GM19395 (cell line): ENCODE measurements at regions not wholly inside any gene's neighbourhood (a gene's known extent, or its start where the extent isn't known, plus 50 kb on each side); places are given as distances from the start of the nearest gene placed in this dataset.
"Not testable (repeated sequence)": the region's sequence is repeated elsewhere in the genome, so short reads cannot be mapped to it uniquely, and the experiment has no call there.

Experiments used
- ATAC-seq: cut with Tn5 transposase; IDR thresholded peaks from one replicate; pipeline ENCODE4 v1.9.1; 2021; ENCODE audit warnings: mild to moderate bottlenecking, moderate library complexity; ENCODE audit not compliant: unreplicated experiment

DNA sequence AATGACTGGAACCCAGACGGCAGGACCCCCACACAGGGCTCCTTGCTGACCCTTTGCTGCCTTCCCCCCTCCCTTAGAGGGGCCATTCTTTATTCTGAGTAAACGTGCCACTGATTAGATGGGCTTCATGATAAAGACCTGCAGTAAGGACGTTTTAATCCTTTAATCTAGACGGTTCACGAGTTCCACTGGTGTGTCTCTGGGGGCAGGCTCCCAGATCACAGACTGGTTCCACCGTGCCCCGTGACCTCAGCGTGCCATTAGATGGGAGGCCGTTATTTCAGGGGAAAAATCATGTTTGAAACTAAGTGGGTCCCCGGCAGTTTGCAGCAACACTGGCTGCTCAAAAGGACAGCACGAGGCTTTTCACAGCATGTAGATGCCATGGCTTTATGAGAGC, 246.9 kb upstream of the PLGLB2 start:
- ATAC-seq, result not testable (repeated sequence)

DNA sequence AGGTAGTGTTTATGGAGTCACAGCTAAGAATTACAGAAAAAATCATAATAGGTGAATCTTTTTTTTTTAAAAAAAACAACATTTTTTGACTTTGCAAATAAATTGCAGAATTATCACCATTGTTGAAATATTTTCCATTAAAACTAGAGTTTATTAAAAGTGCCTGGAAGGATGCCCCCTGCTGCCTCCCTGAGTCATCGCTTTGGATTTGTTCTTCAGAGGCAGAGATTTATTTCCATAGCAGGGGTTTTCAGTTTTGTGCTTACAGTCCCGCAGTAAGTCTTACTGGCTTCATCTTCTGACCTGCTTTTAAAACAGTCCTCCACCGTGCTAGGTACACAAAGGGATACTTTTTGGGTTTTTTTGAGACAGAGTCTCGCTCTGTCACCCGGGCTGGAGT, 244.9 kb upstream of the PLGLB2 start:
- not testable (repeated sequence) for ATAC-seq

DNA sequence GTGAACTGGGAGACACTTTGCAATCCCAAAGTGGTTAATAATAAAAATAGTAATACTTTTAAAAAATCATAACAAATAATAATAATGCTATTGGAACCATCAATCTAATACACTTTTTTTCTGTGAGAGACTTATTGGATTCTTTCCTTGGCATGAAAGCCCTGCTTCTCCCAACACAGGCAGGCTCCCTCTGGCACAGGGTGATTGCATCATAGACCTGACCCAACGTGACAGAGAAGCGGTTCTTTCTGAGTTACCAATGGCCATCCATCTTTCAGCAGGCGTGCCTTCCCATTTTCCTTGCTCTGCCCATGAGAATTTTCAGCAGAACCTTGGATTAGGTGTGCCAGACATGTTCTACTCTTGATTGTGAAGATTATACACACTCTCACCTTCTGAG, 242.6 kb upstream of the PLGLB2 start:
- ATAC-seq, result not testable (repeated sequence)

DNA sequence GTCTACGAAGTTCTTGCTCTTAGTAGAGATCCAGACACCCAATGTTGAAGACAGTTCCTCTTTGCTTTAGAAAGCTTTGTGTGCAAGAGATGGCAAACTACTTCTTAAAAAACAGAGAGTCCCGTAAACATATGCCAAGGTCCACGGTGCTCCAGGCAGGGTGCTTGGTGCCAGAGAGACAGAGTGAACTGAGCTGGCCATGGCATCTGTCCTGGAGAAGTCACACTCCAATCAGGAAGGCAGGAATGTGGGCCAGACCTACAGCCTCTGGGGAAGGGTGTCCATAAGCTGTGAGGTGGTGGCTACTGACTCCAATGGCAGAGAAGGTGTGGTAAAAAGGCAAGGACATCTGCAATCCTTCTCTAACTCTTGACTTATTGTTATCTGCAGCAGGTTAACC, 242.0 kb upstream of the PLGLB2 start:
- ATAC-seq, result not testable (repeated sequence)

DNA sequence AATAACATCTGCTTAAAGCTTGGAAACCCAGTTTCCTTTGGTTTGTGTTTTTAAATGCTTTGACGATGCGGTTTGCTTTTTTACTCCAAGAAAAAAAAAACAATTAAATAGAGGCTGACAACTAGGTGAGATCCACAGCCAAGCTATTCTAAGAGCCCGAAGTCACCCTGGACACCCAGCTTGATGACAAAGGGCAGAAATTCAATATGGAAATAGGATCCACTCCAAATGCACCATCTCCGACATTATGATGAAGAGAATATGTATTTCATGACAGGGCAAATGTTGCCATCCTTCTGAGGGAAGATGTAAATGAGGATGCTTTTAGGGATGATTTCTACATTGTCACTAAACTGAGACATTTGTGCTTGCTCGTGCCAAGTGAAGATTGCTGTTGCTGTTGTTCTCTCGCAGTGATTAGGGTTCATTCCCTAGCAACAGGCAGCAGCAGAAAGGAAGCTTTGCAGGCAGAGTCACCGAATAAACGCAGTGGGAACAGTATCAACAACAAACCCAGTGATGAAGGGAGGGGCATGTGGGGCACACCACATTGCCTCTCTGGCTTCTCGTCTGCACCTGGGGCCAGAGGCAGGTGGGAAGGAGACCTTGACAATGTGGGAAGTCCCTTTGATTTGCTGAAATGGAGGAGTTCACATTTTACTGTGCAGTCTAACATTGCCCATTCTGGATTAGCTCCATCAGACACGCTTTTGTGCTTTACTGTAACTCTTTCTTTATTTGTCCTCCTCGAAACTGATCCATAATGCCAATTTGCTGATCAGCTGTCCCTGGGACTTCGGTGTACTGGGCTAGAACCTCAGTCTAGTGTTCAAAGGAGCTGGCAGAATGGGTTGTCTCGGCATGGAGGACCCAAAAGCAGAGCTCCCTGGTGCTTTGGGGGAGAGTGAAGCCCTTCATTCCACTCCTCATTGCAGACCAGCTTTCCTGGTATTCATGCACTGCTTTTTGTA, 240.2 kb upstream of the PLGLB2 start:
- ATAC-seq, result not testable (repeated sequence)

DNA sequence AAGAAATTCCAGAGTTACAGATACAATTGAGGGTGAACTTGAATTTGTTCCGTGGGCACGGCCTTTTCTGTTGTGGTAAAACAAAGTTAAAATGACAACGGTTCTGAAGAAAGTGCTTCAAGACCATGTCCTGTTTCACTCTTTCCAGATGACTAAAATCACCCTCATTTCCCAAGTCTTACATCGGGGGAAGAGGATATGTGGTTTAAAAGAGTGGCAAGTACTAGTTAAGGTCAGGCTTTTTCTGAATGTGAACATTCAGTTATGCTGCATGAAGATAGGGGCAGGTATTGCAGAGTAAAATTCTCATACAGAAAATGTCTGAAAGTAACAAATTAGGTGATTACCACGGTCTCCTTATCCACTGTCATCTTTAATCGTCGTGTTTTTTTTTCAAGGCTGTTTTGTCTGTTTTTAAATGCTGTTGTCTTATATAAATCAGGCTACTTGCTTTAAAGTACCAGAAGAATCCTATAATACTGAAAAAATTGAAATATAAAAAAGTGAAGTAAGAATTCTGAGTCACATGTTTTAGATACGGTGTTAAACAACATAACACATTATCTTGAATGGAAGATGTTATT, 236.6 kb upstream of the PLGLB2 start:
- ATAC-seq, result not testable (repeated sequence)

DNA sequence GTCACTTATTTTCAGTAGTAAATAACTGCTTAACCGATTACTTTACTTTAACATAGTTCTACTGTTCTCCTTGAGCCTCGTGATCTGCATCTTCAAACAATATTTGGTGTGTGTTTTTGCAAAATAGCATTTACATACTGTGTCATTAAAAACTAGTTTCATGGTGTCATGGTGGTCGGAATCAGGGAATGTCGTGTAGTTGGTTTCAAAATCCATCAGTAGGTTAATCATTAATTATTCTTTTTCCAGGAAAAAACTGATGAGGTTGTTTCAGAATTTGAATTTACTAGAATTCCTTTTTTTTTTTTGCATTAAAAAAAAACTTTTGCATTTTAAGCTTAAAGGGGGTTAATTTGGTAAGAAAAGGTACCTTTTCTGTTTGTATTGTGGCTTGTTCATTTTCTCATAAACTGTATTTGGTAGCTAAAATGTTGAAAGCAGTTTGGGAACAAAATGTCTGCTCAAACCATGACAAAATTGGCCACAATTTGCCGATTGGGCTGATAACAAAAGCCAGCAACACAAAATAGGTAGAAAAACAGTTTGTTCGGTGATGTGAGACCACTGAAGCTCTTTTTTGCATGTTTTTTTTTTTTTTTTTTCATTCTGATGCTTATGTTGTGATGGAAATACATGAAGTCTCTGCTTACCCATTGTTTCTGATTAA, 234.9 kb upstream of the PLGLB2 start:
- ATAC-seq, result not testable (repeated sequence)

DNA sequence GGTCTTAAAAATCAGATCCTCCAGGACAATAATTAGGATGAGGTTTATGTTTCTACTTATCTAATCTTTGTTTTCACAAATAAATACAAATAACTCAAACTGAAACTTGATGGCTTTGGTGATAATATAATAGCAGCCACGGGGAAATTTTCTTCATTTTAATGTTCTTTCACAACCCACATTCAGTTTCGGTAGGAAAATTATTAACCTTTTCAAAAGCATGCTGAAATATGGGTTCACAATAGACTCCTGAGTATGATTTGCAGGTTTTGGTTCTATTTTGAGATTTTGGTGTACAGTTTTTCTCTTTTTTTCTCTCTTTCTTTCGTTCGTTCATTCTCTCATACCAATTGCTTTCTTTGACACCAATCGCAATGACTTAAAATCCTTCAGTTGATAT, 233.9 kb upstream of the PLGLB2 start:
- ATAC-seq, result peak; percentile 72

DNA sequence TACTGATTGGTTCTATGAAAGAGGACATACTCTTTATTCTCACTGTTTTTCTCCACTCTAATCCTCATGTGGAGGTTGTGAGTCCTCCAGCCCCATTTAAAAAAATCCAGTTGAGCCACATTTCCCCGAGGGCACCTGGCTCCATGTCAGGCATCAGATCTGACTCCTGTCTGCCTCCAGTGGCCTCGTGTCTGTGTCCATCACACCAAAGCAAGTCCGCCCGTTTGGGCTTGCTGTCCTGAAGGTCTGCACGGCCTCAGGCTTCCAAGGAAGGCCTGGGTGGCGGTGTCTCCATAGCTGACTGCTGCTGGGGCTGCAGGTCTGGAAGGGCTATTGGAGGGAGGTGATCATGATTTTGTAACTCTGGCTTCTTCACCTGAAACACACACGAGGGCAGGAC, 233.4 kb upstream of the PLGLB2 start:
- not testable (repeated sequence) for ATAC-seq

DNA sequence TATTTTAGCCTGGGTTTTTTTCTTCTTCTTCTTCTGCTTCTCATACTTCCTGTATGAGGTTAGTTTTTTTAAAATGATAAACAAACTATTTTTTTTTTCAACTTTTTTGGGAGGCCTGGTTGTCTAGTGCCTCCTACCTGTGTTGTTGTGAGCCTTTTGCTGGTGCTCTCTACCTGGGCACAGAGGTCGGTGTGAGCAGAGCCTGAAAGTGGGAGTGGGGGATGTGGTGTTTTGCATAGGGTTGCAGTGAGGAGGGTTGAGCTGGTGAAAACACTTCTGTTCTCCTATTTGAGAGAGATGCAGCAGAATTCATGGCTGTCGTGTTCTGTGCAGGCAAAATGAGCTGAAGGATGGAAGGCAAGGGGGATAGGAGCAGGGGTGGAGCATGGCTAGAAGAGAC, 232.7 kb upstream of the PLGLB2 start:
- ATAC-seq, result not testable (repeated sequence)

DNA sequence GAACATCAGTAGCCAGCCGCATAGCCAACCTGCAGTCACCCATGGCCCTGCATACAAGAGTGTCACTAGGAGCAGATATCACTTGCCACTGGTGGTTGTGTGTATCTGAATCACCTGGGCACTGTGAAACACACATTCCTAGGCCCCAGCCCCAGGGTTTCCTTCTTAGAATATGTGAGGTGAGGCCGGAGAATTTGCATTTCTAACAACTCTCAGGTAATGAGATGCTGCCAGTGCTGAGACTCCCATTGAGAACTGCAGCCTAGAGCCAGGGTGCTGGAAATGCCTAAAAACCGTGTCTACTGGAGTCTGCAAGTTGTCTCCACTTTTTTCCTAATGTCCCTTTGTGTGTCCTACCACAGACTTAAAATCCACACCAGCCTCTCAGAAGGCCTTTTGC, 232.0 kb upstream of the PLGLB2 start:
- ATAC-seq, result not testable (repeated sequence)

DNA sequence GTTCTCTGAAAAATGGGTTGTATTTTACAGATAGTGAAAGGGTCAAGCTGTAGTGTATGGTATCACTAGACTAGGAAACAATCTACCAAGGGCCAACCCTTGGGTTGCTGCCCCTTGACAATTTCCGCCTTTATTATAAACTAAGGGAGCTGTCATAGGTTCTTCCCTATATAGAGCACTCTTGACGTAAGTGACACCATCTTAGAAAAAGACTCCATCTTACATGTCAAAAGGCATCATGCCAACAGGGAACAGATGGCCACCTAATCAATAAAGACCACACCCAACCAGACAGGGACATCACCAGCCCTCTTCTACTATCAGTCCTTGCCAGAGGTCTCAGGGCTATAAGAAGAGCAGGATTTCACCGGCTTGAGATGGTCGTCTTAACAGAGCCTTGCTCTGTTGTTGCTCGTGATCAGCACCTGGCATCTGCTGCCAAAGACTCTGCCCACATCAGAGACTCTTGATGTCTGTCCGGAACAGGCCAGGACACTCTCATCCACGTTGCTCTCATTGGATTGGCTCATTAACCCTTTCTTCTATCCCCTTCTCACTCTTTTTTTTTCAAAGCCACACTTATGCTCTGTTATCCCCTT, 231.4 kb upstream of the PLGLB2 start:
- not testable (repeated sequence) for ATAC-seq

DNA sequence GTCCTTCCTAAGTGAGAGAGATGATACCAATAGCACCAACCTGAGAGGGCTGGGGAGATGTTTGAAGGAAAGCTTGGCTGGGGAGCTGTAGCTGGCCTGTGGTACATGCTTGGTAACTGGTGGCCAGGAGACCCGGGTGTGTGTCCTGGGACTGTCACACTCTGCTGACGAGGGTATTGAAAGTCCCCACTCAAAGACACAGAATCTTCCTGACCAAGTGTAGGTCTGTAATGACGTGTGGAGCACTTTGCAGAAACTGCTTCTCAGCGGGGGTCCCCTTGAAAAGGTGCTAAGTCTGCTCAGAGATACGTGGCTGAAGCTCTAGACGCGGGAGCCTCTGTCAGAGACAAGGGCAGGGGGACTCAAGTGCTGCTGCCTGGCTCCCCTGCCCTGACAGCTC, 230.4 kb upstream of the PLGLB2 start:
- ATAC-seq, result not testable (repeated sequence)

DNA sequence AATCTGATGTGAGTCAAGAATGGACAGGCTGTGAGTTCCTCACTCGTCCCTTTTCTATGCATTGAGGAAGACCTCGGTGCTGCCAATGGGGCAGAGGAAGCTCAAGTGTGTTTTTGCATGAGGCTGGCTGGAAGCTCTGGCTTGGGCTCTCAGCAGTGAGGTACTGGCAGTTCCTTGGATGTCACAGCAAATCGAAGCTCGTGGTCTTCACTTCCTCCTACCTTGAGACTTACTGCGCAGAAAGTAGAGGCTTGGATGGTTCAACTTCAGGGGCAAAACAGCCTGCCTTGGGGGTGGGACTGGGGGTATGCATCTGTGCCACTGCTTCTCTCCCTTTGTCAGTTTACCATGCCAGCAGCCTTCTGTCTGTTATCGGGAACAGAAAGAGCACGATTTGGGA, 229.8 kb upstream of the PLGLB2 start:
- not testable (repeated sequence) for ATAC-seq

DNA sequence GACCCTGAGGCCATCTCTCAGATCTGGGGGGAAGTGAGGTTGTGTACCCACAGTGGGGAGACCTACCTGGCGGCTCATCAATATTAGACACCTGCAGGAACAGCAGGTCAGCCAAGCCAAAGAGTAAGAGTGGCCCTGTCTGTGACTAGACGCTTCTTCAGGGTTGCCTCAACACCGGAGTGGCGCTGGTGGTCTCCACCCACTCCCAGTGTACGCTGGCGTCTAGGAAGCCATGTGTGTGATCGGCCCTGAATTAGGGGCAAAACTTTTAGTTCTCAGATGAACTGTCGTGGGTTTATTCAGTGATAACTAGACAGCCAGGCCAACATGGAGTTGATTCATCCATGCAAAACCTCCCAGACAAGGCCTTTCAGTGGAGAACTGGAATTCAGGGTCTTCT, 229.3 kb upstream of the PLGLB2 start:
- ATAC-seq, result not testable (repeated sequence)

DNA sequence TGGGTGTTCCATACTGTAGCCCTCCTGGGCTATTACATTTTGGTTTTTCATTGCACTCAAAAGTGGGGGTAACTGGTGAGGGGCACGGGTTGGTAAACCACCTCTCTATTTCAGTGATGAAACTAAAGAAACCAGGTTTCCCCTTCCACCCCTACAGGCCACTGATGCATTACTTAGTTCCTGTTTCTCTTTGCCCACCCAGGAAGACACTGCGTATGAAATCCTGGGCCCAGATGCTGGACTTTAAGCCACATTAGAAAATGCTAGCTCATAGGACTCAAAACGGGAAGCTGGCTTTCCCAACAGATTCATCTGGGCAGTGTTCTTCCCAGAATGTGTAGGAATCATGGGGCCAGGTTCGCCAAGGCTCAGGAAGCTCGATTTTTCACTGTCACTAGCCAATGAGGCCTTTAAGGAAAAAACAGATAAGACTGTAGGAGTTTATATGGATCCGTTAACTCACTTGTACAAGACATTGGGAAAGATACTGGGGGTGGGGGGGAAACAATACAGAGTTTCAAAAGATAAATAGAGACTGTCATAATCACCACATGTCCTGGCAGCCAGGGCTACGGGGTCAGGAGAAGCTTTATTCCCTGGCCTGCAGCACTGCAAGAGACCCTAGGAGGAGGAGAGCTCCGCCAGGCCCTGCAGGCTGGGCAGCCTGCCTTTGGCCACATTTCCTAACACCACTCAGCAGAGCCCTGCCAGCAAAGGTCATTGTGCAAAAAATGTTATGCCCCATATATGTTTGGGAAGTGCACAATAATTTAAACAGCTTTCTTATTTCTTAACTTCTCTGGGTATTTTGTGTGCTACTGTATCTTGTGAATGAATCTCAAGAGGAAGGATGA, 228.5 kb upstream of the PLGLB2 start:
- not testable (repeated sequence) for ATAC-seq

DNA sequence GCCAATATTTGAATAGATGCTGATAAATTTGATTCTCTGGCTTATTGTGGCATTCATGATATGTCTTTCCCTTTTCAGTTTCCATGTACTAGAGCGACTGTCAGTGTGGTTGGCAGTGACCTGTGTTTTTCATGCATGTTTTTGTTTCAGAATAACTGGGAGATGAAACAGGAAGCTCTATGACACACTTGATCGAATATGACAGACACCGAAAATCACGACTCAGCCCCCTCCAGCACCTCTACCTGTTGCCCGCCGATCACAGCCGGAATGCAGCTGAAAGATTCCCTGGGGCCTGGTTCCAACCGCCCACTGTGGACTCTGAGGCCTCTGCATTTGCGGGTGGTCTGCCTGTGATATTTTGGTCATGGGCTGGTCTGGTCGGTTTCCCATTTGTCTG, 226.8 kb upstream of the PLGLB2 start:
- ATAC-seq, result peak; percentile 83

DNA sequence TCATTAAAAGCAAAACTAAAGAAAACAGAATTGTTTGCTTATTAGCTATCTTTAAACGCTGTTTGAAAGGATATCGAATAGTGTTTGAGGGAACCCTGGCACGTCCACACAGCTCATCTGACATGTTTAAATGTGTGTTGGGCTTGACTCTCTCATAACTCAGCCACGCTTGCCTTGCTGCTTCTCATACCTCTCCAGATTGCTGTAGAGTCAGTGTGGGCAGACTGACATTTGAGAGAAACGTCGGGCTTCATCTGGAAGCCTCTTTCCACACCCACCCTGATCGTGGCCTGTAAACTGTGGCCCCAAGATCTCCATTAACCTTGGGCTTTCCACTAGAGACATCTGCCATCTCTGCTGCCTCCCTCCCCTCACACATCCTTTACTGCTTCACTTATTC, 226.4 kb upstream of the PLGLB2 start:
- not testable (repeated sequence) for ATAC-seq

DNA sequence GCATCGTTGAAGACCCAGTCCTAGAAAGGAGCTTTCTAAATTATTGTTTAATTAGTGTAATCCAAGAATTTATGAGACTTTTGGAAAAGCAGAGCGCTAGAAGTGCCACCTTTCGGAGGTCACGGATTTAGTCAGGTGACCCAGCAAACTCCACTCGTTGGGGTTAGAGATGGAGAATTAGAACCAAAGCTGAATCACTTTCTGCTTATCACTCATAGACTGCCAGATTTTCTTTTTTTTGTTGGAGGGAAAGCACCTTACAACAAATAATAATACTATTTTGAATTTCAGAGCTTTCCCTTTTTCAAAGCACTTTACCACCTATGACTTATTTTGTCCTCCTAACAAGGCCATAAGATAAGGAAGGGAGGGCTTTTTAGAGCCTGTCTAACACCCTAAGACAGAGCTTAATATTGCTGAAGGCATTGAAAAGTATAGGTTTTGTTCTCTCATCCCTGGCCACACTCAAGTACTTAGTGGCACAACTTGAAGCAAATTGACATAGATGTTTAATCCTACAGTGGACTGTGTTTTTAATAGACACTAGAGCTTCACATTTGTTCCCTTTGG, 223.2 kb upstream of the PLGLB2 start:
- ATAC-seq, result not testable (repeated sequence)

DNA sequence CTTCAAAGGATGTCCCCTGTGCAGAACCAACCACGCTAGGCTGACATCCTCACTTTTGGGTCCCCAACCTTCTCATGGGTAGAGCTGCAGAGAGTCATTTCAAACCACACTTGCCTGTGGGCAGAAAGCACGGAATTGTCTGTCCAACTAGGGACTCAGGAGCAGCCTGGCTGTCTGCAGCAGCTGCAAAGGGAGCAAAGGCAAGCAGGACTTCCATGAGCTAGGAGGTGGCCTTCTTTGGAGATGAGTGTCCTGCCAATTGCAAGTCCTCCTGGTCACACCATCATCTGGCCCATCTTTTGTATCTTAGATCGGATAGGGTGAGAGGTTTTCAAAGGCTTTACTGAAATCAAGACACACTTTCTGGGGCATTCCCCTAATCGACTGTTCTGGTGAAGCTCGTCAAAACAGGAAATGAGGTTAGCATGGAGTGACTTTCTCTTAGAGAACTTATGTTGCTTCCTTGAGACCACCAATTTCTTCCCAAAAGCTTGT, 222.3 kb upstream of the PLGLB2 start:
- ATAC-seq, result not testable (repeated sequence)
